ENCODE measurements at regions not wholly inside any gene's neighbourhood (a gene's known extent, or its start where the extent isn't known, plus 50 kb on each side); places are given as distances from the start of the nearest gene placed in this dataset.
"Not testable (repeated sequence)": the region's sequence is repeated elsewhere in the genome, so short reads cannot be mapped to it uniquely, and the experiment has no call there.

- no peak for DNase-seq
Observed at GRCh38 chr6:16822975-16823717, 61.9 kb upstream of the ATXN1 start.

DNA sequence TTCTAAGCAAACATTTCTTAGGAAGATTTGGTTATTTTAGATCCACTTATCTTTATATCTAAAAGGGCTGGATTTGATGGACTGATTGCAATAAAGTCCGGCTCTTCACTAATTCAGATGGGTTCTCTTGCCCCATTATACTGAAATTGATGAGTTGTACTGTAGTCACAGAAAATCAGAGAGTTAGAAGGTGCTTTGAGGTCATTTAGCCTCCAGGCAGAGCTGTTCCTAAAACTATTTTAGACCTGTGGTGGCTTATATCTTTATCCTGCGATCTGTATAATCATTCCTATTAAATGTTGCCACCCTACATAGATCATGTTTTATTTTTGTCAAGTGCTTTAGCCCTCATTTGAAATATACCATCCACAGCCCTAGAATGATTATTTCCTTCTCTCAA lies 61.3 kb upstream of the ATXN1 start:
- no peak for DNase-seq

DNA sequence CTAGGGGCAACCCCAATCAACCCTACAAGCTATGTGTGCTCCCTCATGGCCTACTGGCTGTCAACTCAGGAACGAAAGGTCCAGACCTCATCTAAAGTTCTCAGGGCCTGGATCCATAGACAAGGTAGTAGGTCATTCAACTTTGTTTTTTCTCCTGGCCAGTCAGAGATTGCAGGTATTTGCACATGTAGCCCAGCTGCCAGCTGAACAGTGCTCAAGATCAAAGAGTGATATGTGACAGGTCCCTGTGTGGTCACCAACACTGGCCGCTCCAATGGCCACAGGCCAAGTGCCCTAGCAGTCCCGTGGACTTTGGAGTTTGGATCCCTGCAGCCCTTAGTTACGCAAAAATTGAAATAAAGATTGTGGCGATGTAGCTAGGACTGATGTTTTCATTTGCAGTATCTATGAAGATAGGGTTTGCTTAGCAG lies 60.6 kb upstream of the ATXN1 start:
- no peak for DNase-seq

- DNase-seq = not testable (repeated sequence)
Observed at GRCh38 chr6:16820262-16820661, 59.0 kb upstream of the ATXN1 start.

- no peak for DNase-seq
Observed at GRCh38 chr6:16819752-16820151, 58.5 kb upstream of the ATXN1 start.

- DNase-seq = no peak
Observed at GRCh38 chr6:16818992-16819626, 57.8 kb upstream of the ATXN1 start.

- no peak for DNase-seq
Observed at GRCh38 chr6:16817594-16817993, 56.3 kb upstream of the ATXN1 start.

- DNase-seq = no peak
Observed at GRCh38 chr6:16816891-16817290, 55.6 kb upstream of the ATXN1 start.

DNA sequence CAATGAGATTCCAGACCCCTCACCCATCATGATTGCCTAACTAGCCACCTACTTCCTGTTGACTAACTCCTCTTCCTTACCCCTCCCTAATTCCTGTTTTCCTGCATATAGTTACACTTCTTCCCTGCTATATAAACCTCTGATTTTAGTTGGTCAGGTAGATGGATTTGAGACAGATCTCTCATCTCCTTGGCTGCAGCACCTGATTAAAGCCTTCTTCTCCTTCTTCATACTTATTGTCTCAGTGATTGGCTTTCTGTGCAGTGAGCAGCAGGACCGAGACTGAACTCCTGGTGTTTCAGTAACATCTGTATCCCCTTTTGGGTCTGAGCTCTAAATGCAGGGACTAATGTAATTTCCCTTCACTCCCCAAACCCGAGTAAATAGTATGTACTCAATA lies 51.7 kb upstream of the ATXN1 start:
- no peak for DNase-seq

GRCh38 chr6:16811277-16811979 lies 50.2 kb upstream of the ATXN1 start:
- no peak for DNase-seq
